ENCODE measurements at regions not wholly inside any gene's neighbourhood (a gene's known extent, or its start where the extent isn't known, plus 50 kb on each side); places are given as distances from the start of the nearest gene placed in this dataset.
A peak's percentile ranks its signal among the peaks of the same experiment; 100 is the strongest.

GRCh38 chr16:6081320-6081976, 983.9 kb upstream of the EEF2KMT start:
- peak; percentile 75 for TF ChIP-seq CTCF (IDR thresholded peaks at IDR 0.05; ENCODE audit: low read depth, low read length)
- TF ChIP-seq EZH2phosphoT487 (IDR thresholded peaks at IDR 0.05; ENCODE audit: low read depth), result no peak
